ENCODE measurements at regions not wholly inside any gene's neighbourhood (a gene's known extent, or its start where the extent isn't known, plus 50 kb on each side); places are given as distances from the start of the nearest gene placed in this dataset.

DNA sequence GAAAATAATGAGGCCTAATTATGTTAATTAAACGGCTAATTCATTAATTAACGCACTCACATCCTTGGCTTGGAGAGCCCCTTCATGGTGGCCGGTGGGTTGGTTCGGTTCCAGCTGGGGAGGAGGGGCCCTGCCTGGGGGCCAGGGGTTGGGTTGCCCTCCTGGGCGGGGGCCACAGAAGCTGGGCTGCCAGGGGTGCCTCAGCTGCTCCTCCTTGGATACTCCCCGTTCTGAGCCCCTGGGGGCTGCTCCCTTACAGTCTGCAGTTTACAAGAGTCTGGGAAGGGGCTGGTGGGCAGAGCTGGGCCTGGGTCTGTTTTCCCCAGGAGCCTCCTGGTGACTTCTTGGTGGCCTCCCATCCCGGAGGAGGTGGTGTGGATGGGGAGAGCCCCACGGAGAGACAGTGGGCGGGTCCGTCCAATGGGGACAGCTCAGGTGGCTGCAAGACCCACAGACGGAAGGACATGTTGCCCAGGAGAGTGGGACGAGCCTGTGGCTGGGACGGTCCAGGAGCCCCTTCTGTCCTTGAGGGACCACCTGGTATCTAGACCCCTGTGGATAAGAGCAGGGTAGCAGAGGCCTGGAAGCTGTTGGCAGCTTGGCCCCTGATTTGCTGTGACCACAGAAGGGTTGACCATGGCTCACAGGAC, 277.5 kb downstream of the PBX3 start:
- Histone ChIP-seq H3K4me1 (ENCODE audit: insufficient read depth, low read length, poor library complexity, severe bottlenecking) (no peaks in the 10 kb centered on the region), H3K36me3 (ENCODE audit: insufficient read depth, low read length, poor library complexity, severe bottlenecking) (no peaks in the 10 kb centered on the region), H3K4me3 (ENCODE audit: low read depth, low read length, poor library complexity, severe bottlenecking) (no peak overlapping the region), H3K9me3 (ENCODE audit: low read depth, low read length, poor library complexity, severe bottlenecking) (no peaks in the 10 kb centered on the region), H3K27me3 (replicated peaks; ENCODE audit: insufficient read depth, low read depth, low read length, poor library complexity) (peaks cover 8% of the 10 kb centered on the region), H3K27ac (ENCODE audit: low read depth, low read length, poor library complexity, severe bottlenecking) (no peak overlapping the region)
- no peak for TF ChIP-seq EZH2 (IDR thresholded peaks at IDR 0.05; ENCODE audit: borderline replicate concordance, low read depth, low read length, poor library complexity, severe bottlenecking)
- TF ChIP-seq, protein P1, sequence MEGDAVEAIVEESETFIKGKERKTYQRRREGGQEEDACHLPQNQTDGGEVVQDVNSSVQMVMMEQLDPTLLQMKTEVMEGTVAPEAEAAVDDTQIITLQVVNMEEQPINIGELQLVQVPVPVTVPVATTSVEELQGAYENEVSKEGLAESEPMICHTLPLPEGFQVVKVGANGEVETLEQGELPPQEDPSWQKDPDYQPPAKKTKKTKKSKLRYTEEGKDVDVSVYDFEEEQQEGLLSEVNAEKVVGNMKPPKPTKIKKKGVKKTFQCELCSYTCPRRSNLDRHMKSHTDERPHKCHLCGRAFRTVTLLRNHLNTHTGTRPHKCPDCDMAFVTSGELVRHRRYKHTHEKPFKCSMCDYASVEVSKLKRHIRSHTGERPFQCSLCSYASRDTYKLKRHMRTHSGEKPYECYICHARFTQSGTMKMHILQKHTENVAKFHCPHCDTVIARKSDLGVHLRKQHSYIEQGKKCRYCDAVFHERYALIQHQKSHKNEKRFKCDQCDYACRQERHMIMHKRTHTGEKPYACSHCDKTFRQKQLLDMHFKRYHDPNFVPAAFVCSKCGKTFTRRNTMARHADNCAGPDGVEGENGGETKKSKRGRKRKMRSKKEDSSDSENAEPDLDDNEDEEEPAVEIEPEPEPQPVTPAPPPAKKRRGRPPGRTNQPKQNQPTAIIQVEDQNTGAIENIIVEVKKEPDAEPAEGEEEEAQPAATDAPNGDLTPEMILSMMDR (conservative IDR thresholded peaks at IDR 0.05; ENCODE audit: low read depth, low read length) = no peak
- DNase-seq (ENCODE audit: low spot score) = no peak
- ChIA-PET CTCF (no interaction called here), POLR2A (ENCODE audit: low non-redundant PET) (no interaction called here)
- BruUV-seq (replicated peaks) = no TSS peak
- intact Hi-C loops (cut with micrococcal nuclease; ENCODE audit: unreplicated experiment) = no loop called here

DNA sequence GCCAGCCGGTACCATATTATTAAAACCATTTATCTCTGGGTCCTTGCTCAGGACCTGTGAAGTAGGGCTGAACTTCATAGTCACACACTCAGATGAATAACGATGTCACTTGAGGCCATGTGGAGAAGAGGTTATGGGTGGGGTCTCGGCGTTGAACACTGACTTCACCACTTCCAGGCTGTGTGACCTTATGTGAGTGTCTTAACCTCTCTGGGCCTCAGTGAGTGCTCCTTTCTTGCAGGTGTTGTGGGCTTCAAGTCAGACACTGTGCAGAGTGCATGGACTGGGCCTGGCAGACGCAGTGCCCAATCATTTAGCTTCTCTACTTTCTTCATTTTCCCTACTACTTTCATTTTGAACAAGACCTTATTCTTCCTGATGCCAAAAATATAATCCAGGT, 278.8 kb downstream of the PBX3 start:
- no peak for TF ChIP-seq EZH2 (IDR thresholded peaks at IDR 0.05; ENCODE audit: borderline replicate concordance, low read depth, low read length, poor library complexity, severe bottlenecking)
- TF ChIP-seq, protein P1 (conservative IDR thresholded peaks at IDR 0.05; ENCODE audit: low read depth, low read length) = no peak
- Histone ChIP-seq H3K4me1 (ENCODE audit: insufficient read depth, low read length, poor library complexity, severe bottlenecking) (no peaks in the 10 kb centered on the region), H3K9me3 (ENCODE audit: low read depth, low read length, poor library complexity, severe bottlenecking) (no peaks in the 10 kb centered on the region), H3K4me3 (ENCODE audit: low read depth, low read length, poor library complexity, severe bottlenecking) (no peak overlapping the region), H3K27me3 (replicated peaks; ENCODE audit: insufficient read depth, low read depth, low read length, poor library complexity) (peaks cover 5% of the 10 kb centered on the region), H3K36me3 (ENCODE audit: insufficient read depth, low read length, poor library complexity, severe bottlenecking) (no peaks in the 10 kb centered on the region), H3K27ac (ENCODE audit: low read depth, low read length, poor library complexity, severe bottlenecking) (no peak overlapping the region)
- POLR2A ChIA-PET (ENCODE audit: low non-redundant PET) = no interaction called here
- intact Hi-C loops (cut with micrococcal nuclease; ENCODE audit: unreplicated experiment) = no loop called here
- DNase-seq (ENCODE audit: low spot score) = no peak
- CTCF ChIA-PET = no interaction called here
- BruUV-seq (replicated peaks) = no TSS peak

DNA sequence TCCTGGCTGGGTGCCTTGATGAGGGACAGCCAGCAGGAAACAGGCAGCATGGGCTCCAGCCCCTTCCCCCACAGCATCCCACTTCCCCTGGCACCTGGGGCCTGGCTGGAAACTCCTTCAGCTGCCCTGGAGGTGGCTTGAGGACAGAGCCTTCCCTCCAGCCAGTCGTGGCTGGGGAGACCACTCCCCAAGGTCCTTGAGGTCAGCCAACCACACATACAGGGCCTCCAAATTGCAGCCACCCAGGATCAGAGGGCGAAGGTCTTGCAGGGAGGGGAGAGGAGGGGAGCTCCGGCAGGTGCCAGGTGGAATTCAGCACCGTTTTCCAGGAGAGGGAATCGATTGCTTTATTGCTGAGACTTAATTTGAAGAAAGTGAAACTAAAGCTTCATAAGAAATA, 280.4 kb downstream of the PBX3 start:
- Histone ChIP-seq H3K4me1 (ENCODE audit: insufficient read depth, low read length, poor library complexity, severe bottlenecking) (no peaks in the 10 kb centered on the region), H3K27me3 (replicated peaks; ENCODE audit: insufficient read depth, low read depth, low read length, poor library complexity) (peaks cover 11% of the 10 kb centered on the region), H3K36me3 (ENCODE audit: insufficient read depth, low read length, poor library complexity, severe bottlenecking) (no peaks in the 10 kb centered on the region), H3K27ac (ENCODE audit: low read depth, low read length, poor library complexity, severe bottlenecking) (no peak overlapping the region), H3K4me3 (ENCODE audit: low read depth, low read length, poor library complexity, severe bottlenecking) (no peak overlapping the region), H3K9me3 (ENCODE audit: low read depth, low read length, poor library complexity, severe bottlenecking) (no peaks in the 10 kb centered on the region)
- ChIA-PET CTCF (interaction anchor here (0.7 kb wide), 1 partner anchor 20 kb away, joined by 4 read pairs; no protein-coding TSS in a partner anchor), POLR2A (ENCODE audit: low non-redundant PET) (interaction anchor here (0.6 kb wide), 1 partner anchor 364 kb away, joined by 4 read pairs; no protein-coding TSS in a partner anchor)
- intact Hi-C loops (cut with micrococcal nuclease; ENCODE audit: unreplicated experiment) = no loop called here
- no peak for TF ChIP-seq EZH2 (IDR thresholded peaks at IDR 0.05; ENCODE audit: borderline replicate concordance, low read depth, low read length, poor library complexity, severe bottlenecking)
- TF ChIP-seq, protein P1 (conservative IDR thresholded peaks at IDR 0.05; ENCODE audit: low read depth, low read length) = no peak
- DNase-seq (ENCODE audit: low spot score) = no peak
- no TSS peak for BruUV-seq (replicated peaks)
